ENCODE measurements at regions not wholly inside any gene's neighbourhood (a gene's known extent, or its start where the extent isn't known, plus 50 kb on each side); places are given as distances from the start of the nearest gene placed in this dataset.

DNA sequence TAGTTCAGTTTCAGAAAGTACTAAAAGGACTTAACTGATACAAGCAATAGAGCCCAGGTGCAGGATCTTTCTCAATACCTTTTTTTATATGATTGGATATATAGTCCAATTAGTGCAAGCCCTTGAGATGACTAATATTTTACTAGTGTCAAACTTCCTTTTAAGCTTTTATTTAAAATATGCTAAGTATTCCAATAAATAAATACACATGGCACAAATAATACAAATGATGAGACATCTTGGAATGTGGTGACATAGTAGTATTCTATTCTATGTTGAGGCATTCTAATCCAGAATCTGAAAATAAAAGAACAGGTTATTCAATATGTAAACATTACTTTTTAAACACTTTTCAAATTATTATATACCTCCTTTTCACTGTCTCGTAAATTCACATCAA is 670.0 kb downstream of the SI start:
- Histone ChIP-seq H3K4me1 (ENCODE audit: control insufficient read depth in 1 of 2, insufficient read depth in 2 of 2, low read depth in 1 of 2, low read length in 1 of 2) (no peaks in the 10 kb centered on the region), H3K27me3 (ENCODE audit: insufficient read depth) (no peaks in the 10 kb centered on the region), H2AFZ (ENCODE audit: low read depth) (no peak overlapping the region), H3K9me3 (no peaks in the 10 kb centered on the region), H3K9ac (no peak overlapping the region), H3K36me3 (replicated peaks in 1 of 2; ENCODE audit: control insufficient read depth in 1 of 2, insufficient read depth in 2 of 2, low read length in 1 of 2) (no peaks in the 10 kb centered on the region), H3K79me2 (ENCODE audit: insufficient read depth) (no peaks in the 10 kb centered on the region), H3K4me2 (no peak overlapping the region), H3K27ac (ENCODE audit: low read depth in 2 of 2, low read length in 1 of 2) (no peak overlapping the region), H3K9me2 (no peaks in the 10 kb centered on the region), H3K4me3 (ENCODE audit: low read depth in 2 of 2, low read length in 1 of 2) (no peak overlapping the region), H4K20me1 (ENCODE audit: insufficient read depth) (no peaks in the 10 kb centered on the region), H3F3A (replicated peaks; ENCODE audit: insufficient read depth) (no peaks in the 10 kb centered on the region)
- POLR2A ChIA-PET: no interaction called here
- 2% methylated on average over 1 of the region's 1 CpG for WGBS (ENCODE audit: low lambda C conversion rate)
- DNase-seq: no peak
- CTCF ChIA-PET: interaction anchor here (1.1 kb wide), 1 partner anchor 11 kb away, joined by 4 read pairs; no protein-coding TSS in a partner anchor
- TF ChIP-seq RFX5 (IDR thresholded peaks at IDR 0.05; ENCODE audit: low read length) (no peak), POLR2AphosphoS5 (IDR thresholded peaks at IDR 0.05; ENCODE audit: low read depth, low read length) (no peak), EP300 (IDR thresholded peaks at IDR 0.05; ENCODE audit: borderline replicate concordance in 1 of 2, low read depth in 1 of 2, low read length in 1 of 2) (no peak), TEAD4 (IDR thresholded peaks at IDR 0.05; ENCODE audit: borderline replicate concordance, insufficient read depth) (no peak), RXRA (IDR thresholded peaks at IDR 0.05; ENCODE audit: borderline replicate concordance, low read depth) (no peak), TAF1 (IDR thresholded peaks at IDR 0.05; ENCODE audit: borderline replicate concordance, low read depth, low read length) (no peak), USF2 (IDR thresholded peaks at IDR 0.05; ENCODE audit: borderline replicate concordance, low read depth, low read length) (no peak), MXI1 (IDR thresholded peaks at IDR 0.05; ENCODE audit: low read depth, low read length) (no peak)
- TF ChIP-seq, protein P1, sequence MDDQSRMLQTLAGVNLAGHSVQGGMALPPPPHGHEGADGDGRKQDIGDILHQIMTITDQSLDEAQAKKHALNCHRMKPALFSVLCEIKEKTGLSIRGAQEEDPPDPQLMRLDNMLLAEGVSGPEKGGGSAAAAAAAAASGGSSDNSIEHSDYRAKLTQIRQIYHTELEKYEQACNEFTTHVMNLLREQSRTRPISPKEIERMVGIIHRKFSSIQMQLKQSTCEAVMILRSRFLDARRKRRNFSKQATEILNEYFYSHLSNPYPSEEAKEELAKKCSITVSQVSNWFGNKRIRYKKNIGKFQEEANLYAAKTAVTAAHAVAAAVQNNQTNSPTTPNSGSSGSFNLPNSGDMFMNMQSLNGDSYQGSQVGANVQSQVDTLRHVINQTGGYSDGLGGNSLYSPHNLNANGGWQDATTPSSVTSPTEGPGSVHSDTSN (IDR thresholded peaks at IDR 0.05): no peak
- TF ChIP-seq, protein P2, sequence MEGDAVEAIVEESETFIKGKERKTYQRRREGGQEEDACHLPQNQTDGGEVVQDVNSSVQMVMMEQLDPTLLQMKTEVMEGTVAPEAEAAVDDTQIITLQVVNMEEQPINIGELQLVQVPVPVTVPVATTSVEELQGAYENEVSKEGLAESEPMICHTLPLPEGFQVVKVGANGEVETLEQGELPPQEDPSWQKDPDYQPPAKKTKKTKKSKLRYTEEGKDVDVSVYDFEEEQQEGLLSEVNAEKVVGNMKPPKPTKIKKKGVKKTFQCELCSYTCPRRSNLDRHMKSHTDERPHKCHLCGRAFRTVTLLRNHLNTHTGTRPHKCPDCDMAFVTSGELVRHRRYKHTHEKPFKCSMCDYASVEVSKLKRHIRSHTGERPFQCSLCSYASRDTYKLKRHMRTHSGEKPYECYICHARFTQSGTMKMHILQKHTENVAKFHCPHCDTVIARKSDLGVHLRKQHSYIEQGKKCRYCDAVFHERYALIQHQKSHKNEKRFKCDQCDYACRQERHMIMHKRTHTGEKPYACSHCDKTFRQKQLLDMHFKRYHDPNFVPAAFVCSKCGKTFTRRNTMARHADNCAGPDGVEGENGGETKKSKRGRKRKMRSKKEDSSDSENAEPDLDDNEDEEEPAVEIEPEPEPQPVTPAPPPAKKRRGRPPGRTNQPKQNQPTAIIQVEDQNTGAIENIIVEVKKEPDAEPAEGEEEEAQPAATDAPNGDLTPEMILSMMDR (IDR thresholded peaks at IDR 0.05): no peak

DNA sequence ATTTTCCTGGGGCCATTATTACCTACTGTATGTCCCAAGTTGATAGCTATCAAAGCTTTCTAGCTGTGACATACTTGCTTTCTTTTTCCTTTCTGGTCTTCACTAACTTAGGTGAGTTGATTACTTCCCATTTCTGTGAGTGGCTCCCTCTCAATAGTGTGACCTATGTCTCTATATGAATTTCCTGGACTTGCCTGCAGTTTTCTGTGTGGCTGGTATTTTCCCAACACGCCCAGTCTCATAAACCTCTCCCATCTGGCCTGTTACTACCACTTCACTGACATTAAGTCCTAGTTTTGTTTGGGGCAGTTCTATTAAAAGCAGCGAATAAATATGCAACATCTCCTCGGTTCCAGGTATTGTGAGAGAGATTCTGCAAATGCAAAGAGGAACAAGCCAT is 671.2 kb downstream of the SI start:
- CTCF ChIA-PET: no interaction called here
- H3K79me2 ChIP-seq (ENCODE audit: insufficient read depth): no peaks in the 10 kb centered on the region
- TF ChIP-seq EZH2phosphoT487 (IDR thresholded peaks at IDR 0.05; ENCODE audit: borderline replicate concordance, low read depth) (no peak), NFIC (IDR thresholded peaks at IDR 0.05; ENCODE audit: borderline replicate concordance) (no peak), IRF3 (IDR thresholded peaks at IDR 0.05; ENCODE audit: low read depth, low read length) (no peak), TEAD4 (IDR thresholded peaks at IDR 0.05; ENCODE audit: borderline replicate concordance, insufficient read depth) (no peak), RXRA (IDR thresholded peaks at IDR 0.05; ENCODE audit: borderline replicate concordance, low read depth) (no peak), JUND (IDR thresholded peaks at IDR 0.05) (no peak), GABPA (IDR thresholded peaks at IDR 0.05; ENCODE audit: low read depth) (no peak), FOXJ3 (CRISPR knock-in tag; IDR thresholded peaks at IDR 0.05) (no peak), USF1 (IDR thresholded peaks at IDR 0.05; ENCODE audit: borderline replicate concordance, low read depth) (no peak), ELF1 (IDR thresholded peaks at IDR 0.05) (no peak), GATA2 (CRISPR knock-in tag; IDR thresholded peaks at IDR 0.05) (no peak)
- TF ChIP-seq, protein P3, sequence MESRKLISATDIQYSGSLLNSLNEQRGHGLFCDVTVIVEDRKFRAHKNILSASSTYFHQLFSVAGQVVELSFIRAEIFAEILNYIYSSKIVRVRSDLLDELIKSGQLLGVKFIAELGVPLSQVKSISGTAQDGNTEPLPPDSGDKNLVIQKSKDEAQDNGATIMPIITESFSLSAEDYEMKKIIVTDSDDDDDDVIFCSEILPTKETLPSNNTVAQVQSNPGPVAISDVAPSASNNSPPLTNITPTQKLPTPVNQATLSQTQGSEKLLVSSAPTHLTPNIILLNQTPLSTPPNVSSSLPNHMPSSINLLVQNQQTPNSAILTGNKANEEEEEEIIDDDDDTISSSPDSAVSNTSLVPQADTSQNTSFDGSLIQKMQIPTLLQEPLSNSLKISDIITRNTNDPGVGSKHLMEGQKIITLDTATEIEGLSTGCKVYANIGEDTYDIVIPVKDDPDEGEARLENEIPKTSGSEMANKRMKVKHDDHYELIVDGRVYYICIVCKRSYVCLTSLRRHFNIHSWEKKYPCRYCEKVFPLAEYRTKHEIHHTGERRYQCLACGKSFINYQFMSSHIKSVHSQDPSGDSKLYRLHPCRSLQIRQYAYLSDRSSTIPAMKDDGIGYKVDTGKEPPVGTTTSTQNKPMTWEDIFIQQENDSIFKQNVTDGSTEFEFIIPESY (IDR thresholded peaks at IDR 0.05; ENCODE audit: borderline replicate concordance, low read depth): no peak

More for the DNA sequence above, 671.2 kb downstream of the SI start:
- H4K20me1 ChIP-seq (ENCODE audit: insufficient read depth): no peaks in the 10 kb centered on the region
- H3K4me3 ChIP-seq (ENCODE audit: low read depth in 2 of 2, low read length in 1 of 2): no peak overlapping the region
- WGBS (ENCODE audit: low lambda C conversion rate): 7% methylated on average over 3 of the region's 3 CpGs
- POLR2A ChIA-PET: no interaction called here
- no peak overlapping the region for H2AFZ ChIP-seq (ENCODE audit: low read depth)
- no peaks in the 10 kb centered on the region for H3K36me3 ChIP-seq (replicated peaks in 1 of 2; ENCODE audit: control insufficient read depth in 1 of 2, insufficient read depth in 2 of 2, low read length in 1 of 2)
- H3K4me1 ChIP-seq (ENCODE audit: control insufficient read depth in 1 of 2, insufficient read depth in 2 of 2, low read depth in 1 of 2, low read length in 1 of 2): no peaks in the 10 kb centered on the region
- no peak overlapping the region for H3K9ac ChIP-seq
- no peaks in the 10 kb centered on the region for H3K9me2 ChIP-seq
- H3K27me3 ChIP-seq (ENCODE audit: insufficient read depth): no peaks in the 10 kb centered on the region
- DNase-seq: no peak
- H3F3A ChIP-seq (replicated peaks; ENCODE audit: insufficient read depth): no peaks in the 10 kb centered on the region
- H3K9me3 ChIP-seq: no peaks in the 10 kb centered on the region
- no peak overlapping the region for H3K4me2 ChIP-seq
- H3K27ac ChIP-seq (ENCODE audit: low read depth in 2 of 2, low read length in 1 of 2): no peak overlapping the region

Measured in SK-N-SH (cell line).